ENCODE measurements at regions not wholly inside any gene's neighbourhood (a gene's known extent, or its start where the extent isn't known, plus 50 kb on each side); places are given as distances from the start of the nearest gene placed in this dataset.

- TF ChIP-seq ZFP91 (CRISPR knock-in tag; IDR thresholded peaks at IDR 0.05; ENCODE audit: borderline replicate concordance) (no peak), ZBTB38 (CRISPR knock-in tag; IDR thresholded peaks at IDR 0.05) (no peak), ZNF354B (CRISPR knock-in tag; IDR thresholded peaks at IDR 0.05) (no peak), MAFF (IDR thresholded peaks at IDR 0.05; ENCODE audit: low read depth, low read length) (no peak), KLF6 (CRISPR knock-in tag; IDR thresholded peaks at IDR 0.05) (no peak), ZNF331 (CRISPR knock-in tag; IDR thresholded peaks at IDR 0.05) (no peak), MTA3 (CRISPR knock-in tag; IDR thresholded peaks at IDR 0.05) (no peak), ZNF761 (CRISPR knock-in tag; conservative IDR thresholded peaks at IDR 0.05) (no peak), MXD3 (CRISPR knock-in tag; IDR thresholded peaks at IDR 0.05) (no peak)
Observed at GRCh38 chrX:107323786-107324492, 117.5 kb downstream of the DNAAF6 start (continued).

GRCh38 chrX:107324493-107325310 is 118.3 kb downstream of the DNAAF6 start:
- in situ Hi-C loops (cut with HindIII; ENCODE audit: extremely low pct_ligation_motif_present, low pct_unique_long_range_greater_than_20kb), result no loop called here
- Histone ChIP-seq H3K27ac (ENCODE audit: extremely low read length, insufficient read depth, low read length) (no peak overlapping the region), H3K4me1 (ENCODE audit: insufficient read depth, low read length) (no peaks in the 10 kb centered on the region), H3K36me3 (replicated peaks in 1 of 2; ENCODE audit: control insufficient read depth in 1 of 2, insufficient read depth in 2 of 2, low read length in 2 of 2) (no peaks in the 10 kb centered on the region), H3K27me3 (ENCODE audit: control insufficient read depth in 1 of 2, insufficient read depth in 2 of 2, low read length in 2 of 2) (no peaks in the 10 kb centered on the region), H3K4me2 (ENCODE audit: low read depth, low read length) (no peak overlapping the region), H2AFZ (ENCODE audit: low read length) (no peak overlapping the region), H3K4me3 (replicated peaks in 1 of 3; ENCODE audit: insufficient read depth in 1 of 3, low read depth in 2 of 3, low read length in 3 of 3) (no peak overlapping the region), H3K79me2 (ENCODE audit: insufficient read depth, low read length) (no peaks in the 10 kb centered on the region), H3K9me3 (ENCODE audit: low read length) (no peaks in the 10 kb centered on the region), H3K9ac (ENCODE audit: insufficient read depth, low read depth, low read length) (no peak overlapping the region), H4K20me1 (ENCODE audit: insufficient read depth, low read length) (no peaks in the 10 kb centered on the region)
- CTCF ChIA-PET (ENCODE audit: low intra/inter-chr PET ratio, low total read pairs), result no interaction called here
- peak; percentile 15 for FAIRE-seq
- POLR2A ChIA-PET, result no interaction called here
- no TSS peak for BruUV-seq (replicated peaks)
- no peak for DNase-seq (ENCODE audit: low spot score)
- WGBS (ENCODE audit: low lambda C conversion rate), result no CpG with 5 or more reads among the region's 23 CpGs
- intact Hi-C loops (cut with micrococcal nuclease; ENCODE audit: unreplicated experiment), result no loop called here
- peak; percentile 65 for ATAC-seq
- no peak for TF ChIP-seq CHD4 (IDR thresholded peaks at IDR 0.05; ENCODE audit: borderline replicate concordance, low read length)
- TF ChIP-seq FOSL2 (CRISPR knock-in tag; IDR thresholded peaks at IDR 0.05), result no peak
- peak; percentile 22 for TF ChIP-seq CTCF (CRISPR knock-in tag; IDR thresholded peaks at IDR 0.05)
- no peak for TF ChIP-seq SYNCRIP (IDR thresholded peaks at IDR 0.05; ENCODE audit: insufficient read depth, low read depth, low read length)
- TF ChIP-seq ZNF605 (CRISPR knock-in tag; IDR thresholded peaks at IDR 0.05), result no peak
- no peak for TF ChIP-seq GABPB1 (CRISPR knock-in tag; IDR thresholded peaks at IDR 0.05)
- no peak for TF ChIP-seq EZH2 (conservative IDR thresholded peaks at IDR 0.05; ENCODE audit: low read depth, low read length)
